PFSK-1 (cell line): ENCODE measurements at regions not wholly inside any gene's neighbourhood (a gene's known extent, or its start where the extent isn't known, plus 50 kb on each side); places are given as distances from the start of the nearest gene placed in this dataset.

Experiments used
- POLR2AphosphoS5 ChIP-seq: IDR thresholded peaks from 2 replicates; pipeline ENCODE4 v1.6.1; 2012; ENCODE audit warnings: low read depth, mild to moderate bottlenecking, control low read depth, low read length, moderate library complexity
- SIN3A ChIP-seq: IDR thresholded peaks from 2 replicates; pipeline ENCODE4 v1.6.1; 2012; ENCODE audit warnings: mild to moderate bottlenecking, low read length, moderate library complexity, borderline replicate concordance; ENCODE audit not compliant: insufficient read depth
- TAF1 ChIP-seq: IDR thresholded peaks from 2 replicates; pipeline ENCODE4 v1.6.1; 2012; ENCODE audit warnings: low read length, control low read depth, borderline replicate concordance; ENCODE audit not compliant: insufficient read depth
- TF ChIP-seq, protein P1 (sequence below), 2 experiments: IDR thresholded peaks; 2 replicates each; pipeline versions ENCODE4 v1.6.1 to v1.8.0; 2011 to 2012; ENCODE audit warnings: low read depth in 2 of 2, low read length in 2 of 2, control low read depth in 1 of 2, inconsistent platforms in 1 of 2, mild to moderate bottlenecking in 1 of 2, moderate library complexity in 1 of 2; ENCODE audit not compliant: insufficient read depth in 1 of 2

DNA sequence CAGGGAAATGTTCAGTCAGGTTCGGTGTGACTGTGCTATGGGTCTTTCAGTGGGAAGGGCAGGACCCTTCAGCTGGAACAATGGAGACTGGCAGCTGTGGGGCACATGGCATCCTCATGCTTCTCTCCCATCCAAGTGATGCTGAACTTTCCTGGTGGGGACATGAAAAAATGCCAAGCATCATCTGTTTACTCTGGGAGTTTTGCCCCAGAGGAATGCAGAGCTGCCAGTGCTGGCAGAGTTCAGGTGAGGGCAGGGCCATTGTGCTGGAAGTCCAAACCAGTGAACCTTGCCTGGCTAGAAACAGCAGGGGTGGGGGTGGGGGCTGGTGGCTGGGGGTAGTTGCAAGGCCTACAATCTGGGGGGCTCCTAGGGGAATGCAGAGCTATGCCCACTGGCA is 1320.6 kb downstream of the PCDH9 start:
- TF ChIP-seq, protein P1, sequence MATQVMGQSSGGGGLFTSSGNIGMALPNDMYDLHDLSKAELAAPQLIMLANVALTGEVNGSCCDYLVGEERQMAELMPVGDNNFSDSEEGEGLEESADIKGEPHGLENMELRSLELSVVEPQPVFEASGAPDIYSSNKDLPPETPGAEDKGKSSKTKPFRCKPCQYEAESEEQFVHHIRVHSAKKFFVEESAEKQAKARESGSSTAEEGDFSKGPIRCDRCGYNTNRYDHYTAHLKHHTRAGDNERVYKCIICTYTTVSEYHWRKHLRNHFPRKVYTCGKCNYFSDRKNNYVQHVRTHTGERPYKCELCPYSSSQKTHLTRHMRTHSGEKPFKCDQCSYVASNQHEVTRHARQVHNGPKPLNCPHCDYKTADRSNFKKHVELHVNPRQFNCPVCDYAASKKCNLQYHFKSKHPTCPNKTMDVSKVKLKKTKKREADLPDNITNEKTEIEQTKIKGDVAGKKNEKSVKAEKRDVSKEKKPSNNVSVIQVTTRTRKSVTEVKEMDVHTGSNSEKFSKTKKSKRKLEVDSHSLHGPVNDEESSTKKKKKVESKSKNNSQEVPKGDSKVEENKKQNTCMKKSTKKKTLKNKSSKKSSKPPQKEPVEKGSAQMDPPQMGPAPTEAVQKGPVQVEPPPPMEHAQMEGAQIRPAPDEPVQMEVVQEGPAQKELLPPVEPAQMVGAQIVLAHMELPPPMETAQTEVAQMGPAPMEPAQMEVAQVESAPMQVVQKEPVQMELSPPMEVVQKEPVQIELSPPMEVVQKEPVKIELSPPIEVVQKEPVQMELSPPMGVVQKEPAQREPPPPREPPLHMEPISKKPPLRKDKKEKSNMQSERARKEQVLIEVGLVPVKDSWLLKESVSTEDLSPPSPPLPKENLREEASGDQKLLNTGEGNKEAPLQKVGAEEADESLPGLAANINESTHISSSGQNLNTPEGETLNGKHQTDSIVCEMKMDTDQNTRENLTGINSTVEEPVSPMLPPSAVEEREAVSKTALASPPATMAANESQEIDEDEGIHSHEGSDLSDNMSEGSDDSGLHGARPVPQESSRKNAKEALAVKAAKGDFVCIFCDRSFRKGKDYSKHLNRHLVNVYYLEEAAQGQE (IDR thresholded peaks at IDR 0.05; ENCODE audit: insufficient read depth in 1 of 2, low read depth in 2 of 2, low read length in 2 of 2): no peak
- TF ChIP-seq POLR2AphosphoS5 (no peak), SIN3A (no peak), TAF1 (no peak)
